ENCODE measurements at regions not wholly inside any gene's neighbourhood (a gene's known extent, or its start where the extent isn't known, plus 50 kb on each side); places are given as distances from the start of the nearest gene placed in this dataset.

- no peak overlapping the region for H2AFZ ChIP-seq (ENCODE audit: low read length)
- H3F3A ChIP-seq (ENCODE audit: low read depth) = no peaks in the 10 kb centered on the region
- H3K4me2 ChIP-seq (ENCODE audit: low read depth, low read length, poor library complexity, severe bottlenecking) = no peak overlapping the region
- H3K79me2 ChIP-seq (ENCODE audit: insufficient read depth, low read length) = no peaks in the 10 kb centered on the region
- no peaks in the 10 kb centered on the region for H4K20me1 ChIP-seq (ENCODE audit: insufficient read depth, low read length, poor library complexity, severe bottlenecking)
- H3K9me3 ChIP-seq (ENCODE audit: insufficient read depth, low read depth, low read length) = no peaks in the 10 kb centered on the region; the same call in 1 of the 2 replicates
- H3K4me1 ChIP-seq (ENCODE audit: insufficient read depth, low read length, poor library complexity, severe bottlenecking) = no peaks in the 10 kb centered on the region
- H3K4me3 ChIP-seq (ENCODE audit: low read length, poor library complexity, severe bottlenecking) = no peak overlapping the region
- no peak for TF ChIP-seq CTCF (conservative IDR thresholded peaks at IDR 0.05; ENCODE audit: low read length)
- TF ChIP-seq EZH2phosphoT487 (IDR thresholded peaks at IDR 0.05; ENCODE audit: borderline replicate concordance) = no peak
- no peak overlapping the region for H3K9ac ChIP-seq (ENCODE audit: low read depth, low read length, poor library complexity, severe bottlenecking)
- no peaks in the 10 kb centered on the region for H3K27me3 ChIP-seq (ENCODE audit: insufficient read depth, low read length, poor library complexity, severe bottlenecking)
- H3K9me2 ChIP-seq (replicated peaks; ENCODE audit: low read depth, low read length) = no peaks in the 10 kb centered on the region
- no peaks in the 10 kb centered on the region for H3K36me3 ChIP-seq (ENCODE audit: insufficient read depth, low read length)
Observed at GRCh38 chr10:108425283-108425964, 1260.9 kb upstream of the SORCS1 start.

GRCh38 chr10:108424656-108425055 is 1260.2 kb upstream of the SORCS1 start:
- no peaks in the 10 kb centered on the region for H3K36me3 ChIP-seq (ENCODE audit: insufficient read depth, low read length)
- H2AFZ ChIP-seq (ENCODE audit: low read length) = no peak overlapping the region
- H3K4me1 ChIP-seq (ENCODE audit: insufficient read depth, low read length, poor library complexity, severe bottlenecking) = no peaks in the 10 kb centered on the region
- H3K79me2 ChIP-seq (ENCODE audit: insufficient read depth, low read length) = no peaks in the 10 kb centered on the region
- no peaks in the 10 kb centered on the region for H3F3A ChIP-seq (ENCODE audit: low read depth)
- no peak overlapping the region for H3K4me3 ChIP-seq (ENCODE audit: low read length, poor library complexity, severe bottlenecking)
- H3K9me2 ChIP-seq (replicated peaks; ENCODE audit: low read depth, low read length) = no peaks in the 10 kb centered on the region
- H3K4me2 ChIP-seq (ENCODE audit: low read depth, low read length, poor library complexity, severe bottlenecking) = no peak overlapping the region
- H3K27me3 ChIP-seq (ENCODE audit: insufficient read depth, low read length, poor library complexity, severe bottlenecking) = no peaks in the 10 kb centered on the region
- TF ChIP-seq CTCF (conservative IDR thresholded peaks at IDR 0.05; ENCODE audit: low read length) (no peak), EZH2phosphoT487 (IDR thresholded peaks at IDR 0.05; ENCODE audit: borderline replicate concordance) (no peak)
- no peaks in the 10 kb centered on the region; the same call in 1 of the 2 replicates for H3K9me3 ChIP-seq (ENCODE audit: insufficient read depth, low read depth, low read length)
- H3K9ac ChIP-seq (ENCODE audit: low read depth, low read length, poor library complexity, severe bottlenecking) = no peak overlapping the region
- H4K20me1 ChIP-seq (ENCODE audit: insufficient read depth, low read length, poor library complexity, severe bottlenecking) = no peaks in the 10 kb centered on the region

- Histone ChIP-seq H3F3A (ENCODE audit: low read depth) (no peaks in the 10 kb centered on the region), H3K27me3 (ENCODE audit: insufficient read depth, low read length, poor library complexity, severe bottlenecking) (no peaks in the 10 kb centered on the region), H3K9me2 (replicated peaks; ENCODE audit: low read depth, low read length) (no peaks in the 10 kb centered on the region), H3K9me3 (ENCODE audit: insufficient read depth, low read depth, low read length) (no peaks in the 10 kb centered on the region; the same call in 1 of the 2 replicates), H3K4me3 (ENCODE audit: low read length, poor library complexity, severe bottlenecking) (no peak overlapping the region), H3K36me3 (ENCODE audit: insufficient read depth, low read length) (no peaks in the 10 kb centered on the region), H3K9ac (ENCODE audit: low read depth, low read length, poor library complexity, severe bottlenecking) (no peak overlapping the region), H3K79me2 (ENCODE audit: insufficient read depth, low read length) (no peaks in the 10 kb centered on the region), H4K20me1 (ENCODE audit: insufficient read depth, low read length, poor library complexity, severe bottlenecking) (no peaks in the 10 kb centered on the region), H3K4me2 (ENCODE audit: low read depth, low read length, poor library complexity, severe bottlenecking) (no peak overlapping the region), H3K4me1 (ENCODE audit: insufficient read depth, low read length, poor library complexity, severe bottlenecking) (no peaks in the 10 kb centered on the region), H2AFZ (ENCODE audit: low read length) (no peak overlapping the region)
- TF ChIP-seq EZH2phosphoT487 (IDR thresholded peaks at IDR 0.05; ENCODE audit: borderline replicate concordance) = no peak
Observed at GRCh38 chr10:108422286-108422685, 1257.8 kb upstream of the SORCS1 start.

GRCh38 chr10:108421266-108421665 is 1256.8 kb upstream of the SORCS1 start:
- TF ChIP-seq CTCF (conservative IDR thresholded peaks at IDR 0.05; ENCODE audit: low read length) (no peak), EZH2phosphoT487 (IDR thresholded peaks at IDR 0.05; ENCODE audit: borderline replicate concordance) (no peak)
- H3F3A ChIP-seq (ENCODE audit: low read depth) = no peaks in the 10 kb centered on the region
- no peaks in the 10 kb centered on the region for H3K27me3 ChIP-seq (ENCODE audit: insufficient read depth, low read length, poor library complexity, severe bottlenecking)
- no peak overlapping the region for H2AFZ ChIP-seq (ENCODE audit: low read length)
- H3K4me1 ChIP-seq (ENCODE audit: insufficient read depth, low read length, poor library complexity, severe bottlenecking) = no peaks in the 10 kb centered on the region
- no peaks in the 10 kb centered on the region for H4K20me1 ChIP-seq (ENCODE audit: insufficient read depth, low read length, poor library complexity, severe bottlenecking)
- H3K9me3 ChIP-seq (ENCODE audit: insufficient read depth, low read depth, low read length) = no peaks in the 10 kb centered on the region; the same call in 1 of the 2 replicates
- no peak overlapping the region for H3K4me3 ChIP-seq (ENCODE audit: low read length, poor library complexity, severe bottlenecking)
- no peak overlapping the region for H3K4me2 ChIP-seq (ENCODE audit: low read depth, low read length, poor library complexity, severe bottlenecking)
- H3K36me3 ChIP-seq (ENCODE audit: insufficient read depth, low read length) = no peaks in the 10 kb centered on the region
- no peaks in the 10 kb centered on the region for H3K79me2 ChIP-seq (ENCODE audit: insufficient read depth, low read length)
- no peak overlapping the region for H3K9ac ChIP-seq (ENCODE audit: low read depth, low read length, poor library complexity, severe bottlenecking)
- no peaks in the 10 kb centered on the region for H3K9me2 ChIP-seq (replicated peaks; ENCODE audit: low read depth, low read length)

Data from Loucy (cell line).